AG04449 (cell line): ENCODE measurements at regions not wholly inside any gene's neighbourhood (a gene's known extent, or its start where the extent isn't known, plus 50 kb on each side); places are given as distances from the start of the nearest gene placed in this dataset.

ENCODE experiments used
- CTCF ChIA-PET: fragments of 350-600 bp; formaldehyde crosslinking; extraction: SDS; loops from one replicate; lab custom pipeline; 2021; ENCODE audit warnings: antibody characterized with exemption; lab: Yijun Ruan, JAX
- POLR2A ChIA-PET: fragments of 400-600, 350-600 bp; formaldehyde crosslinking; extraction: SDS; loops from one replicate; lab custom pipeline; 2020; ENCODE audit warnings: antibody characterized with exemption, inconsistent platforms; lab: Yijun Ruan, JAX
- DNase-seq: peaks from one replicate; pipeline ENCODE4 v3.0.0-alpha.2; 2010; ENCODE audit warnings: low read depth, low spot score
- H3K4me3 ChIP-seq: 2 replicates; pipeline ENCODE4 v1.5.1; 2011; ENCODE audit warnings: low read depth, mild to moderate bottlenecking, control low read depth, low read length
- CTCF ChIP-seq: IDR thresholded peaks from one replicate; pipeline ENCODE4 v1.5.1; 2011; ENCODE audit warnings: mild to moderate bottlenecking, moderate library complexity, low read length, control low read depth, inconsistent platforms; ENCODE audit not compliant: insufficient read depth; ENCODE audit errors: missing control alignments

- DNase-seq = no peak
- TF ChIP-seq CTCF = no peak
- H3K4me3 ChIP-seq = no peak overlapping the region
- ChIA-PET POLR2A (no interaction called here), CTCF (no interaction called here)
These were observed 1463.3 kb downstream of the C4orf33 start for GRCh38 chr4:130559268-130559667.

- peak; percentile 60 for TF ChIP-seq CTCF
- POLR2A ChIA-PET = no interaction called here
- no peak for DNase-seq
- peak overlapping the region; percentile 41 for H3K4me3 ChIP-seq
- CTCF ChIA-PET = no interaction called here
These were observed 1467.4 kb downstream of the C4orf33 start for GRCh38 chr4:130563185-130563888.

- ChIA-PET POLR2A (no interaction called here), CTCF (no interaction called here)
- peak overlapping the region; percentile 41 for H3K4me3 ChIP-seq
- TF ChIP-seq CTCF = no peak
- no peak for DNase-seq
These were observed 1468.0 kb downstream of the C4orf33 start for GRCh38 chr4:130563889-130564418.

GRCh38 chr4:130568746-130569145 lies 1472.8 kb downstream of the C4orf33 start:
- ChIA-PET POLR2A (no interaction called here), CTCF (no interaction called here)
- DNase-seq = no peak
- TF ChIP-seq CTCF = no peak
- no peak overlapping the region for H3K4me3 ChIP-seq

GRCh38 chr4:130573742-130574141 lies 1477.8 kb downstream of the C4orf33 start:
- ChIA-PET CTCF (no interaction called here), POLR2A (no interaction called here)
- TF ChIP-seq CTCF = no peak
- DNase-seq = no peak
- H3K4me3 ChIP-seq = no peak overlapping the region

GRCh38 chr4:130574215-130574614 lies 1478.3 kb downstream of the C4orf33 start:
- DNase-seq = no peak
- no peak for TF ChIP-seq CTCF
- H3K4me3 ChIP-seq = no peak overlapping the region
- POLR2A ChIA-PET = no interaction called here
- CTCF ChIA-PET = no interaction called here
